ENCODE measurements at regions not wholly inside any gene's neighbourhood (a gene's known extent, or its start where the extent isn't known, plus 50 kb on each side); places are given as distances from the start of the nearest gene placed in this dataset.
"Not testable (repeated sequence)": the region's sequence is repeated elsewhere in the genome, so short reads cannot be mapped to it uniquely, and the experiment has no call there.

DNA sequence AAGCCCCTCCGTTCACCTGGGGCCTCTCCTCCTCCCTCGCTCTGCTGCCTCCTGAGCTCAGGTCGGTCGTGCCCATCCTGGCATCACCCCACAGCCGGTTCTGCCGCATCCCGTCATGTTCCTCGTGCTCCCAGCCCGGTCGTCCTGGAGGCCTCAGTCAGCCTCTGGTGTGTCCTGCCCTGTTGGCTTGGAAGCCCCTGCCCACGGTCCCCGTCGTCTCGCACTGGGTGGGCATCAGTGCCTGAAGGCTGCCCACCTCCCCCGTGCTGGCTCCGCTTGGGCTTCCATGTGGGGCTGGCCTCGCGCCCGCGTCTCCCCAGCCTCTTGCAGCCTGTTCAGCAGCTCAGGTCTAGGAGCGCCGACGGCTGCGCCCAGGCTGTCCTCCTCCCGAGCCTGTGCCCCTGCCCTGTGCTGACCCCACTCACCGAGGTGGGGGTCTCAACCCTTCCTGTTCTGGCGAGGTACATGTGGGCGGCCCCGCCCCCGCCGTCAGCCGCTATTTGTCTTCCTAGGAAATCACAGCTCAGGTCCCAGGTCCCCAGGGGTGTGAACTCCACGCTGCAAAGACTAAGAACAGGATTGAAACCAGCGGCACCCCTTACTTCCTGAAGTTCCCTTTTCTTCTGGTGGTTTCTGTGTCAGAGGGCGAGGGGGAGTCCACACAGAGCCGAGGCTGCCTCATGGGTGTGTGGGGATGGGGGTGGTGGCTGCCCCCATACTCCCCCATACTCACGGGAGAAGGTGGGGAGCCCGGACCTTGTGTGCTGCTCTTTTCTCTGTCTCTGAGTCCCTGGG is 102.9 kb downstream of the TMEM121 start:
- intact Hi-C loops (cut with DNase I); H3K27me3 ChIP-seq (ENCODE audit: control insufficient read depth in 1 of 2, insufficient read depth in 2 of 2, low read length in 1 of 2); H3K9me3 ChIP-seq (ENCODE audit: control insufficient read depth, low read length); H3K4me1 ChIP-seq (ENCODE audit: control insufficient read depth in 1 of 2, insufficient read depth in 2 of 2, low read length in 2 of 2); H3K36me3 ChIP-seq (ENCODE audit: control insufficient read depth in 1 of 2, insufficient read depth in 2 of 2, low read length in 1 of 2); H3K4me3 ChIP-seq (ENCODE audit: low read length in 2 of 2); H3K27ac ChIP-seq (ENCODE audit: low read depth in 1 of 2, low read length in 2 of 2): not testable (repeated sequence)
- WGBS, 2 donors = 81 to 85% methylated on average over 34 to 38 of the region's 38 CpGs
- peak; percentile 33 for ATAC-seq (ENCODE audit: low FRiP score)
- peak in 1 of 2 donors; percentile 72 for DNase-seq

DNA sequence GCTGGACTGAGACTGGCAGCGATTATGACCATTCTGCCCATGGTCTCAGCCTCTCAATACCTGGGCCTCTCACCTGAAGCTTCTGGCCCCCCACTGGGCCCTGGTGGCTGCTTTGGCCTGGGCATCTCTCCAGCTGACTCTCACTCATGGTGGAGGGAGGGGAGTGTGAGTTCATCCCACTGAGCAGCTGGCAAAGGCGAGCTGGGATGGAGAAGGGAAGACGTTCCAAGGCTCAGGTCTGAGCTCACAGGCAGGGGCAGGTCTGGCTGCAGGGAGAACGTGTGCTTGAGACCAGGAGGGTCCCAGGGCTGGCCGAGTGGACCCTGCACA is 103.5 kb downstream of the TMEM121 start:
- H3K36me3 ChIP-seq (ENCODE audit: control insufficient read depth in 1 of 2, insufficient read depth in 2 of 2, low read length in 1 of 2) = no peaks in the 10 kb centered on the region
- H3K4me1 ChIP-seq (ENCODE audit: control insufficient read depth in 1 of 2, insufficient read depth in 2 of 2, low read length in 2 of 2) = no peaks in the 10 kb centered on the region
- no peak for DNase-seq
- 88 to 92% methylated on average over 2 to 3 of the region's 5 CpGs for WGBS, 2 donors
- H3K4me3 ChIP-seq (ENCODE audit: low read length in 2 of 2) = no peak overlapping the region
- H3K9me3 ChIP-seq (ENCODE audit: control insufficient read depth, low read length) = peaks cover 4% of the 10 kb centered on the region
- no peak overlapping the region for H3K27ac ChIP-seq (ENCODE audit: low read depth in 1 of 2, low read length in 2 of 2)
- intact Hi-C loops (cut with DNase I) = no loop called here
- ATAC-seq (ENCODE audit: low FRiP score) = no peak
- no peaks in the 10 kb centered on the region for H3K27me3 ChIP-seq (ENCODE audit: control insufficient read depth in 1 of 2, insufficient read depth in 2 of 2, low read length in 1 of 2)

DNA sequence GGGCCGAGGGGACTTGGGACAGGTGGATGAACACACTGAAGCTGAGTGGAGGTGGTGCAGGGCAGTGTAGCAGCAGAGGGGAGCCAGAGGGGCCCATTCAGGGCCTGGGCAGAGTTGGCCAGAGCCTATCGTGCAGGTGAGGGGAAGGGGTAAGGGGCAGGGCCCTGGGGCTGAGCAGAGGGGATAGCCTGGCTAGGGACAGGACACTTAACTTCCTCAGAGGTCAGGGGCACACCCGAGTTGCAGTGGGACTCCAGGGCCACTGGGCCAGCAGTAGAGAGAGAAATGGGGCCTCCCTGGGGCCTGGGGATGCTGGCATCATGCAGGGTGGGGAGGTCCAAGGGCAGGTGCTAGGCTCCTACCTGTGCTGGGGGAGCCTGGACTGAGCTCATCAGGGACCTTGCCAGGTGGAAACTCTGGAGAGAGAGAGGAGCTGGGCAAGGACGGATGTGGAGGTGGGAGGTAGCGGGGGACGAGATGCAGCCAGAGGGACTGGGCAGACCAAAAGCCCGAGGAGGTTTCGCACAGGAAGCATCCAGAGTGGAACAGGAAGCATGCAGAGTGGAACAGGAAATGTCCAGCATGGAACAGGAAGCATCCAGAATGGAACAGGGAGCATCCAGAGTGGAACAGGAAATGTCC is 104.0 kb downstream of the TMEM121 start:
- H3K27ac ChIP-seq (ENCODE audit: low read depth in 1 of 2, low read length in 2 of 2); H3K9me3 ChIP-seq (ENCODE audit: control insufficient read depth, low read length); DNase-seq; H3K27me3 ChIP-seq (ENCODE audit: control insufficient read depth in 1 of 2, insufficient read depth in 2 of 2, low read length in 1 of 2); H3K4me1 ChIP-seq (ENCODE audit: control insufficient read depth in 1 of 2, insufficient read depth in 2 of 2, low read length in 2 of 2); intact Hi-C loops (cut with DNase I); H3K4me3 ChIP-seq (ENCODE audit: low read length in 2 of 2); ATAC-seq (ENCODE audit: low FRiP score); H3K36me3 ChIP-seq (ENCODE audit: control insufficient read depth in 1 of 2, insufficient read depth in 2 of 2, low read length in 1 of 2): not testable (repeated sequence)
- WGBS, 2 donors = 88 to 89% methylated on average over 5 to 6 of the region's 8 CpGs

- H3K9me3 ChIP-seq (ENCODE audit: control insufficient read depth, low read length); H3K36me3 ChIP-seq (ENCODE audit: control insufficient read depth in 1 of 2, insufficient read depth in 2 of 2, low read length in 1 of 2); H3K27me3 ChIP-seq (ENCODE audit: control insufficient read depth in 1 of 2, insufficient read depth in 2 of 2, low read length in 1 of 2); H3K4me3 ChIP-seq (ENCODE audit: low read length in 2 of 2); DNase-seq; ATAC-seq (ENCODE audit: low FRiP score); H3K4me1 ChIP-seq (ENCODE audit: control insufficient read depth in 1 of 2, insufficient read depth in 2 of 2, low read length in 2 of 2); H3K27ac ChIP-seq (ENCODE audit: low read depth in 1 of 2, low read length in 2 of 2); intact Hi-C loops (cut with DNase I): not testable (repeated sequence)
- WGBS, 2 donors = 87 to 89% methylated on average over 19 to 22 of the region's 24 CpGs
Observed at GRCh38 chr14:105630935-105631779, 104.8 kb downstream of the TMEM121 start.

GRCh38 chr14:105632010-105632409 is 105.6 kb downstream of the TMEM121 start:
- WGBS, 2 donors = 80 to 86% methylated on average over 3 of the region's 3 CpGs
- no peak overlapping the region for H3K27ac ChIP-seq (ENCODE audit: low read depth in 1 of 2, low read length in 2 of 2)
- H3K9me3 ChIP-seq (ENCODE audit: control insufficient read depth, low read length) = peaks cover 4% of the 10 kb centered on the region
- ATAC-seq (ENCODE audit: low FRiP score) (peak; percentile 44), DNase-seq (no peak)
- no peak overlapping the region for H3K4me3 ChIP-seq (ENCODE audit: low read length in 2 of 2)
- H3K36me3 ChIP-seq (ENCODE audit: control insufficient read depth in 1 of 2, insufficient read depth in 2 of 2, low read length in 1 of 2) = no peaks in the 10 kb centered on the region
- H3K27me3 ChIP-seq (ENCODE audit: control insufficient read depth in 1 of 2, insufficient read depth in 2 of 2, low read length in 1 of 2) = no peaks in the 10 kb centered on the region
- intact Hi-C loops (cut with DNase I) = no loop called here
- H3K4me1 ChIP-seq (ENCODE audit: control insufficient read depth in 1 of 2, insufficient read depth in 2 of 2, low read length in 2 of 2) = no peaks in the 10 kb centered on the region

DNA sequence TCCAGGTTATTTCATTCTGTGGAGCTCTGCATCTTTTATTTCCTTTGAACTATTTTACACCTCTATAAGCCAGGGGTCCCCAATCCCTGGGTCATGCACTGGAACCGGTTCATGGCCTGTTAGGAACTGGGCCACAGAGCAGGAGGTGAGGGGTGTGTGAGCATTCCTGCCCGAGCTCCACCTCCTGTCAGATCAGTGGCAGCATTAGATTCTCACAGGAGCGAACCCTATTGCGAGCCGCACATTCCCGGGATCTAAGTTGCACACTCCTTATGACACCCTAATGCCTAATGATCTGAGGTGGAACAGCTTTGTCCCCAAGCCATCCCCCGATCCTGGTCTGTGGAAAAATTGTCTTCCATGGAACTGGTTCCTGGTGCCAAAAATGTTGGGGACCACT is 107.2 kb downstream of the TMEM121 start:
- H3K27me3 ChIP-seq (ENCODE audit: control insufficient read depth in 1 of 2, insufficient read depth in 2 of 2, low read length in 1 of 2); H3K4me3 ChIP-seq (ENCODE audit: low read length in 2 of 2); intact Hi-C loops (cut with DNase I); ATAC-seq (ENCODE audit: low FRiP score); H3K36me3 ChIP-seq (ENCODE audit: control insufficient read depth in 1 of 2, insufficient read depth in 2 of 2, low read length in 1 of 2); H3K4me1 ChIP-seq (ENCODE audit: control insufficient read depth in 1 of 2, insufficient read depth in 2 of 2, low read length in 2 of 2); H3K27ac ChIP-seq (ENCODE audit: low read depth in 1 of 2, low read length in 2 of 2); DNase-seq; H3K9me3 ChIP-seq (ENCODE audit: control insufficient read depth, low read length): not testable (repeated sequence)
- 73 to 79% methylated on average over 7 of the region's 7 CpGs for WGBS, 2 donors

GRCh38 chr14:105635560-105635959 is 109.2 kb downstream of the TMEM121 start:
- no peaks in the 10 kb centered on the region for H3K27me3 ChIP-seq (ENCODE audit: control insufficient read depth in 1 of 2, insufficient read depth in 2 of 2, low read length in 1 of 2)
- DNase-seq (no peak), ATAC-seq (ENCODE audit: low FRiP score) (no peak)
- H3K4me3 ChIP-seq (ENCODE audit: low read length in 2 of 2) = no peak overlapping the region
- 52 to 90% methylated on average over 11 to 12 of the region's 22 CpGs for WGBS, 2 donors
- H3K27ac ChIP-seq (ENCODE audit: low read depth in 1 of 2, low read length in 2 of 2) = no peak overlapping the region
- H3K36me3 ChIP-seq (ENCODE audit: control insufficient read depth in 1 of 2, insufficient read depth in 2 of 2, low read length in 1 of 2) = no peaks in the 10 kb centered on the region
- intact Hi-C loops (cut with DNase I) = no loop called here
- H3K4me1 ChIP-seq (ENCODE audit: control insufficient read depth in 1 of 2, insufficient read depth in 2 of 2, low read length in 2 of 2) = no peaks in the 10 kb centered on the region
- H3K9me3 ChIP-seq (ENCODE audit: control insufficient read depth, low read length) = peaks cover 4% of the 10 kb centered on the region

DNA sequence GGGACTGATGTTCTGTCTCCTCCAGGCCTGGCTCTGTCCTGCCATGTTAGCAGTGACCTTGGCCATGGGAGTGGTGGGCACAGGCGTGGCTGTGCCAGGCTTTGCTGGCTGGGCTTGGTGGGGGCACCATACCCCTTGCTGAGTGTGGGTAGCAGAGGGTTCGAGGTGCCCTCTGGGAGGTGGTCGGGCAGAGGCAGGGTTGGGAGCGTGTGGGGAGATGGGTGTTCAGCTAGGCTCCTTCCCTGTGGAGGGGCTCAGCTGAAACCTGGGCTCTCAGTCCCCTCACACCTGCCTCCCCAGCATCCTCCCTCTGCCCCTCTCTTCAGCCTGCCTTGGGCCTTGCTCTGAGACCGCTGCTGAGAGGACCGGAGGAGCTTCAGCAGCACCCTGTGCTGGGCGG is 109.6 kb downstream of the TMEM121 start:
- 63 to 90% methylated on average over 2 to 3 of the region's 7 CpGs for WGBS, 2 donors
- not testable (repeated sequence) for H3K4me3 ChIP-seq (ENCODE audit: low read length in 2 of 2)

More for the DNA sequence above, 109.6 kb downstream of the TMEM121 start:
- intact Hi-C loops (cut with DNase I); H3K27me3 ChIP-seq (ENCODE audit: control insufficient read depth in 1 of 2, insufficient read depth in 2 of 2, low read length in 1 of 2); H3K9me3 ChIP-seq (ENCODE audit: control insufficient read depth, low read length); DNase-seq; ATAC-seq (ENCODE audit: low FRiP score); H3K36me3 ChIP-seq (ENCODE audit: control insufficient read depth in 1 of 2, insufficient read depth in 2 of 2, low read length in 1 of 2); H3K27ac ChIP-seq (ENCODE audit: low read depth in 1 of 2, low read length in 2 of 2); H3K4me1 ChIP-seq (ENCODE audit: control insufficient read depth in 1 of 2, insufficient read depth in 2 of 2, low read length in 2 of 2): not testable (repeated sequence)
